ENCODE measurements at regions not wholly inside any gene's neighbourhood (a gene's known extent, or its start where the extent isn't known, plus 50 kb on each side); places are given as distances from the start of the nearest gene placed in this dataset.

GRCh38 chr21:28675331-28676041, 317.2 kb downstream of the LTN1 start:
- ChIA-PET CTCF (no interaction called here), POLR2A (no interaction called here)
- peaks cover 0 to 5% (median 2%) of the 10 kb centered on the region in 5 experiments for H3K9me3 ChIP-seq (ENCODE audit: control extremely low read depth in 1 of 5, control insufficient read depth in 4 of 5, insufficient read depth in 2 of 5, low read depth in 1 of 5, low read length in 4 of 5)
- no peak for DNase-seq
- H3K36me3 ChIP-seq (ENCODE audit: control insufficient read depth in 4 of 4, insufficient read depth in 4 of 4, low read length in 3 of 4) = no peaks in the 10 kb centered on the region
- 100% methylated on average over 1 of the region's 4 CpGs for WGBS (ENCODE audit: insufficient coverage)
- H3K4me1 ChIP-seq (ENCODE audit: control extremely low read depth in 1 of 4, control insufficient read depth in 4 of 4, insufficient read depth in 4 of 4, low read length in 3 of 4) = no peaks in the 10 kb centered on the region
- no peaks in the 10 kb centered on the region for H3K27me3 ChIP-seq (replicated peaks in 2 of 5; ENCODE audit: control insufficient read depth in 4 of 5, insufficient read depth in 5 of 5, low read length in 4 of 5)
- no peak overlapping the region for H3K27ac ChIP-seq (ENCODE audit: insufficient read depth in 1 of 2, low read depth in 1 of 2, low read length in 2 of 2, poor library complexity in 1 of 2, severe bottlenecking in 2 of 2)
- H3K4me3 ChIP-seq (ENCODE audit: control insufficient read depth in 1 of 7, extremely low read depth in 1 of 7, insufficient read depth in 4 of 7, low read depth in 2 of 7, low read length in 6 of 7) = no peak overlapping the region

- Histone ChIP-seq H3K27ac (ENCODE audit: insufficient read depth in 1 of 2, low read depth in 1 of 2, low read length in 2 of 2, poor library complexity in 1 of 2, severe bottlenecking in 2 of 2) (no peak overlapping the region), H3K4me1 (ENCODE audit: control extremely low read depth in 1 of 4, control insufficient read depth in 4 of 4, insufficient read depth in 4 of 4, low read length in 3 of 4) (no peaks in the 10 kb centered on the region), H3K27me3 (replicated peaks in 2 of 5; ENCODE audit: control insufficient read depth in 4 of 5, insufficient read depth in 5 of 5, low read length in 4 of 5) (no peaks in the 10 kb centered on the region), H3K36me3 (ENCODE audit: control insufficient read depth in 4 of 4, insufficient read depth in 4 of 4, low read length in 3 of 4) (no peaks in the 10 kb centered on the region), H3K4me3 (ENCODE audit: control insufficient read depth in 1 of 7, extremely low read depth in 1 of 7, insufficient read depth in 4 of 7, low read depth in 2 of 7, low read length in 6 of 7) (no peak overlapping the region), H3K9me3 (ENCODE audit: control extremely low read depth in 1 of 5, control insufficient read depth in 4 of 5, insufficient read depth in 2 of 5, low read depth in 1 of 5, low read length in 4 of 5) (peaks cover 0 to 8% (median 2%) of the 10 kb centered on the region in 5 experiments)
- ChIA-PET POLR2A (no interaction called here), CTCF (no interaction called here)
- no CpG with 5 or more reads among the region's 2 CpGs for WGBS (ENCODE audit: insufficient coverage)
- DNase-seq = no peak
Measured at GRCh38 chr21:28674763-28675162, 317.9 kb downstream of the LTN1 start.

- CTCF ChIA-PET = no interaction called here
Measured at GRCh38 chr21:28671549-28672195, 321.0 kb downstream of the LTN1 start.

GRCh38 chr21:28669971-28670653, 322.6 kb downstream of the LTN1 start:
- CTCF ChIA-PET = no interaction called here
- no peak overlapping the region for H3K27ac ChIP-seq (ENCODE audit: insufficient read depth in 1 of 2, low read depth in 1 of 2, low read length in 2 of 2, poor library complexity in 1 of 2, severe bottlenecking in 2 of 2)
- DNase-seq = no peak
- H3K27me3 ChIP-seq (replicated peaks in 2 of 5; ENCODE audit: control insufficient read depth in 4 of 5, insufficient read depth in 5 of 5, low read length in 4 of 5) = no peaks in the 10 kb centered on the region
- H3K4me3 ChIP-seq (ENCODE audit: control insufficient read depth in 1 of 7, extremely low read depth in 1 of 7, insufficient read depth in 4 of 7, low read depth in 2 of 7, low read length in 6 of 7) = no peak overlapping the region
- H3K36me3 ChIP-seq (ENCODE audit: control insufficient read depth in 4 of 4, insufficient read depth in 4 of 4, low read length in 3 of 4) = no peaks in the 10 kb centered on the region
- 93% methylated on average over 2 of the region's 3 CpGs for WGBS (ENCODE audit: insufficient coverage)
- H3K9me3 ChIP-seq (ENCODE audit: control extremely low read depth in 1 of 5, control insufficient read depth in 4 of 5, insufficient read depth in 2 of 5, low read depth in 1 of 5, low read length in 4 of 5) = peaks cover 0 to 5% (median 0%) of the 10 kb centered on the region in 5 experiments
- POLR2A ChIA-PET = no interaction called here
- H3K4me1 ChIP-seq (ENCODE audit: control extremely low read depth in 1 of 4, control insufficient read depth in 4 of 4, insufficient read depth in 4 of 4, low read length in 3 of 4) = peaks cover 0 to 9% (median 5%) of the 10 kb centered on the region in 4 experiments

More at GRCh38 chr21:28671549-28672195, 321.0 kb downstream of the LTN1 start:
- Histone ChIP-seq H3K27me3 (replicated peaks in 2 of 5; ENCODE audit: control insufficient read depth in 4 of 5, insufficient read depth in 5 of 5, low read length in 4 of 5) (no peaks in the 10 kb centered on the region), H3K27ac (ENCODE audit: insufficient read depth in 1 of 2, low read depth in 1 of 2, low read length in 2 of 2, poor library complexity in 1 of 2, severe bottlenecking in 2 of 2) (no peak overlapping the region), H3K36me3 (ENCODE audit: control insufficient read depth in 4 of 4, insufficient read depth in 4 of 4, low read length in 3 of 4) (no peaks in the 10 kb centered on the region), H3K4me1 (ENCODE audit: control extremely low read depth in 1 of 4, control insufficient read depth in 4 of 4, insufficient read depth in 4 of 4, low read length in 3 of 4) (peaks cover 0 to 9% (median 5%) of the 10 kb centered on the region in 4 experiments), H3K9me3 (ENCODE audit: control extremely low read depth in 1 of 5, control insufficient read depth in 4 of 5, insufficient read depth in 2 of 5, low read depth in 1 of 5, low read length in 4 of 5) (peaks cover 0 to 8% (median 2%) of the 10 kb centered on the region in 5 experiments), H3K4me3 (ENCODE audit: control insufficient read depth in 1 of 7, extremely low read depth in 1 of 7, insufficient read depth in 4 of 7, low read depth in 2 of 7, low read length in 6 of 7) (no peak overlapping the region)
- no peak for DNase-seq
- POLR2A ChIA-PET = interaction anchor here (0.6 kb wide), 1 partner anchor 53 kb away, joined by 3 read pairs; no protein-coding TSS in a partner anchor
- WGBS (ENCODE audit: insufficient coverage) = 100% methylated on average over 5 of the region's 7 CpGs

- ChIA-PET CTCF (no interaction called here), POLR2A (no interaction called here)
- 6% methylated on average over 2 of the region's 2 CpGs for WGBS (ENCODE audit: insufficient coverage)
- Histone ChIP-seq H3K9me3 (ENCODE audit: control extremely low read depth in 1 of 5, control insufficient read depth in 4 of 5, insufficient read depth in 2 of 5, low read depth in 1 of 5, low read length in 4 of 5) (peaks cover 0 to 5% (median 0%) of the 10 kb centered on the region in 5 experiments), H3K27me3 (replicated peaks in 2 of 5; ENCODE audit: control insufficient read depth in 4 of 5, insufficient read depth in 5 of 5, low read length in 4 of 5) (no peaks in the 10 kb centered on the region), H3K27ac (ENCODE audit: insufficient read depth in 1 of 2, low read depth in 1 of 2, low read length in 2 of 2, poor library complexity in 1 of 2, severe bottlenecking in 2 of 2) (no peak overlapping the region), H3K36me3 (ENCODE audit: control insufficient read depth in 4 of 4, insufficient read depth in 4 of 4, low read length in 3 of 4) (no peaks in the 10 kb centered on the region), H3K4me3 (ENCODE audit: control insufficient read depth in 1 of 7, extremely low read depth in 1 of 7, insufficient read depth in 4 of 7, low read depth in 2 of 7, low read length in 6 of 7) (no peak overlapping the region), H3K4me1 (ENCODE audit: control extremely low read depth in 1 of 4, control insufficient read depth in 4 of 4, insufficient read depth in 4 of 4, low read length in 3 of 4) (peaks cover 0 to 9% (median 5%) of the 10 kb centered on the region in 4 experiments)
- peak in 2 of 3 donors; percentile 17 to 58 for DNase-seq
Measured at GRCh38 chr21:28669321-28669720, 323.4 kb downstream of the LTN1 start.

- Histone ChIP-seq H3K36me3 (ENCODE audit: control insufficient read depth in 4 of 4, insufficient read depth in 4 of 4, low read length in 3 of 4) (no peaks in the 10 kb centered on the region), H3K4me3 (ENCODE audit: control insufficient read depth in 1 of 7, extremely low read depth in 1 of 7, insufficient read depth in 4 of 7, low read depth in 2 of 7, low read length in 6 of 7) (no peak overlapping the region), H3K27ac (ENCODE audit: insufficient read depth in 1 of 2, low read depth in 1 of 2, low read length in 2 of 2, poor library complexity in 1 of 2, severe bottlenecking in 2 of 2) (no peak overlapping the region), H3K4me1 (ENCODE audit: control extremely low read depth in 1 of 4, control insufficient read depth in 4 of 4, insufficient read depth in 4 of 4, low read length in 3 of 4) (no peaks in the 10 kb centered on the region), H3K27me3 (replicated peaks in 2 of 5; ENCODE audit: control insufficient read depth in 4 of 5, insufficient read depth in 5 of 5, low read length in 4 of 5) (no peaks in the 10 kb centered on the region), H3K9me3 (ENCODE audit: control extremely low read depth in 1 of 5, control insufficient read depth in 4 of 5, insufficient read depth in 2 of 5, low read depth in 1 of 5, low read length in 4 of 5) (no peaks in the 10 kb centered on the region)
- POLR2A ChIA-PET = no interaction called here
- no peak for DNase-seq
- CTCF ChIA-PET = interaction anchor here (1.2 kb wide), 1 partner anchor 30 kb away, joined by 3 read pairs; no protein-coding TSS in a partner anchor
- no CpG with 5 or more reads among the region's 5 CpGs for WGBS (ENCODE audit: insufficient coverage)
Measured at GRCh38 chr21:28663754-28664153, 328.9 kb downstream of the LTN1 start.

All from common myeloid progenitor, CD34-positive (primary cell).